Endothelial cell of umbilical vein (primary cell): ENCODE measurements at regions not wholly inside any gene's neighbourhood (a gene's known extent, or its start where the extent isn't known, plus 50 kb on each side); places are given as distances from the start of the nearest gene placed in this dataset. TPM values are rescaled to one million over a fixed set of nuclear protein-coding genes. Genes with fewer than 3 reads are reported as not detected.

Experiments used
- small RNA-seq: library from RNA; depleted of rRNA; stranded (forward); fragments of <200 nt; gene quantifications from one replicate; pipeline ENCODE3, GENCODE V24; 2012; ENCODE audit warnings: low replicate concordance, low read depth; ENCODE audit not compliant: insufficient read depth, insufficient read length

Small RNAs in the stretch of these regions (small RNA-seq; reads per million reads assigned to genes)
- gene RNU6-718P = not detected
